Astrocyte of the spinal cord (primary cell): ENCODE measurements at regions not wholly inside any gene's neighbourhood (a gene's known extent, or its start where the extent isn't known, plus 50 kb on each side); places are given as distances from the start of the nearest gene placed in this dataset.

Source experiments
- DNase-seq: peaks from one replicate; pipeline ENCODE4 v3.0.0; 2011; ENCODE audit warnings: low read depth, low spot score
- H3K4me3 ChIP-seq: 2 replicates; pipeline ENCODE4 v1.5.1; 2011; ENCODE audit warnings: low read depth, mild to moderate bottlenecking, low read length, moderate library complexity
- in situ Hi-C: cut with HindIII; loops from 2 replicates; pipeline ENCODE4 v1.10.0; 2017; ENCODE audit warnings: low sequenced_read_pairs
- TF ChIP-seq, protein P1 (sequence below): IDR thresholded peaks from 2 replicates; pipeline ENCODE4 v1.5.1; 2012; ENCODE audit warnings: low read depth, mild to moderate bottlenecking, low read length, inconsistent platforms

DNA sequence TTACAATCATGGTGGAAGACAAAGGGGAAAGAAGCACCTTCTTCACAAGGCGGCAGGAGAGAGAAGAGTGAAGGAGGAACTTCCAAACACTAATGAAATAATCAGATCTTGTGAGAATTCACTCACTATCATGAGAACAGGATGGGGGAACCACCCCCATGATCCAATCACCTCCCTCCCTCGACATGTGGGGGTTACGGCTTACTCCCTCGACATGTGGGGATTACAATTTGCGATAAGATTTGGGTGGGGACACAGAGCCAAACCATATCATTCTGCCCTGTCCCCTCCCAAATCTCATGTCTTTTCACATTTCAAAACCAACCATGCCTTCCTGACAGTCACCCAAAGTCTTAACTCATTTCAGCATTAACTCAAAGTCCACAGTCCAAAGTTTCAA lies 88.7 kb upstream of the PGRMC2 start:
- in situ Hi-C loops = no loop called here
- no peak for DNase-seq
- H3K4me3 ChIP-seq = no peak overlapping the region
- TF ChIP-seq, protein P1, sequence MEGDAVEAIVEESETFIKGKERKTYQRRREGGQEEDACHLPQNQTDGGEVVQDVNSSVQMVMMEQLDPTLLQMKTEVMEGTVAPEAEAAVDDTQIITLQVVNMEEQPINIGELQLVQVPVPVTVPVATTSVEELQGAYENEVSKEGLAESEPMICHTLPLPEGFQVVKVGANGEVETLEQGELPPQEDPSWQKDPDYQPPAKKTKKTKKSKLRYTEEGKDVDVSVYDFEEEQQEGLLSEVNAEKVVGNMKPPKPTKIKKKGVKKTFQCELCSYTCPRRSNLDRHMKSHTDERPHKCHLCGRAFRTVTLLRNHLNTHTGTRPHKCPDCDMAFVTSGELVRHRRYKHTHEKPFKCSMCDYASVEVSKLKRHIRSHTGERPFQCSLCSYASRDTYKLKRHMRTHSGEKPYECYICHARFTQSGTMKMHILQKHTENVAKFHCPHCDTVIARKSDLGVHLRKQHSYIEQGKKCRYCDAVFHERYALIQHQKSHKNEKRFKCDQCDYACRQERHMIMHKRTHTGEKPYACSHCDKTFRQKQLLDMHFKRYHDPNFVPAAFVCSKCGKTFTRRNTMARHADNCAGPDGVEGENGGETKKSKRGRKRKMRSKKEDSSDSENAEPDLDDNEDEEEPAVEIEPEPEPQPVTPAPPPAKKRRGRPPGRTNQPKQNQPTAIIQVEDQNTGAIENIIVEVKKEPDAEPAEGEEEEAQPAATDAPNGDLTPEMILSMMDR = no peak

DNA sequence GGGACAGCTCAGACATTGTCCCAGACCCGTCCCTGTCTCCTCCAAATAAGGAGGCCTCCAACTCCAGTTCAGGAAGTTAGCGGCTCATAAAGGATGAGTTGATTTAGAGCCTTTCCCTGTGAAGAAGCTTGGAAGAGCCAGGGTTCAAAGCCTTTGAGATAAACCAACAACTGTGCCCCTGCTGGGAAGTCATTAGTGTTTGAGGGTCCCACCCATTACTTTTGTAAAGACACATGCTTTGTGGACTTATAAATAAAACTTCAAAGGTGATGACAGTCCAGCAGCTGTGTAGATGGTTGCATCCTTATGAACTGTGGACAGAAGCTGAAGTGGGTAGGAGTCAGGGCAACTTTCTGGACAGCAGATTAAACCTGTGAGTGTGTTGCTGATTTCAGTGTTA lies 86.0 kb upstream of the PGRMC2 start:
- no peak for DNase-seq
- in situ Hi-C loops = no loop called here
- TF ChIP-seq, protein P1 = no peak
- H3K4me3 ChIP-seq = no peak overlapping the region

DNA sequence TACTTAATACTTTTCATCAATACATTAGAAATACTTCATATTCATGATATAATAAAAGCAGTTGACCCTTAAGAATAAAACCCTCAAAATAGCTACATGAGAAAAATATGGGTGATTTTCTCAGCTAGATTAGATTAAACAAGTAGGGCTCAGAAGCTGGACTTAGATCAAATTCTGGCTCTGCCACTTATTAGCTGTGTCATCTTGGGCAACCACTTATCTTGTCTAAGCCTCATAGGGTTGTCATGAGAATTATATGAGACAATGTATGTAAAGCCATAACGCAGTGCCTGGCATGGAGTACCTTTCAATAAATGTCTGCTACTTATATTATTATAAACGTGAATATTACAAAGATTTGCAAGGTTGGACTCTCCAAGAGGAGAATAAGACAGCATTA lies 84.3 kb upstream of the PGRMC2 start:
- TF ChIP-seq, protein P1 = no peak
- in situ Hi-C loops = no loop called here
- H3K4me3 ChIP-seq = no peak overlapping the region
- DNase-seq = no peak

DNA sequence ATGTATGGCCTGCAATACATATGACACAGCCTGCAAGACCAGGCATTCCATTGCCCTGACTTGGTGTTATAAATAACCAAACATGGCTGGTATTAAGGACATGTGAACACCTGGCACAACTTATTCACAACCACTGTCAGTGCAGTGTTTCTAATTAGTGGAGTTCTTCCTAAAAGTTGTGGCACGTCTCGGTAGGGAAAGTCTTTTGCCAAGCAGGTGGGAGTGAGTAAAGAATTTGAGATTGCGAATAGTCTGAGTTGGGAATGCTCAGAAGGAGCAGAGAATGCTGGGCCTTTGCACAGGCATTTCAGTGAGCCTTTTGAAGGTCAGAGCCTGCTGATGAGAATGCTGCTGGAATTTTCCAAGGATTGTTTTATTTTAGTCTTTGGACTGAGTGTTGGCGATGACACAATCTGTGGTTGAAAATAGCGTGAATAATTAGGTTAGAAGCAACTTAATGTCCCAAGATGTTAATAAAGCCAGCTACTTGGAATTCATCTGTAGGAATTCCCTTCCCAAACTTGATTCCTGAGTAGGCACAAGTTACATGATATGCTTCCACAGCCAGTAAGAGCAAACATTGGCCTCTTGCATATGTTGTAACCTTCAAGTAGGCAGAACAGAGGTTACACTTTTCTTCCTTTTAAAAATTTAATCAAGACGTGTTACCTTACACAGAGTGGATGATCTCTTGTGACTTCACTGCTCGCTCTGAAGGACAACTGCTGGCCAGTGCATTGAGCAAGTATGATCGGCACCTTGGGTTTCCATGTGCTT lies 83.6 kb upstream of the PGRMC2 start:
- no peak overlapping the region for H3K4me3 ChIP-seq
- in situ Hi-C loops = no loop called here
- peak; percentile 20 for DNase-seq
- TF ChIP-seq, protein P1 = no peak

DNA sequence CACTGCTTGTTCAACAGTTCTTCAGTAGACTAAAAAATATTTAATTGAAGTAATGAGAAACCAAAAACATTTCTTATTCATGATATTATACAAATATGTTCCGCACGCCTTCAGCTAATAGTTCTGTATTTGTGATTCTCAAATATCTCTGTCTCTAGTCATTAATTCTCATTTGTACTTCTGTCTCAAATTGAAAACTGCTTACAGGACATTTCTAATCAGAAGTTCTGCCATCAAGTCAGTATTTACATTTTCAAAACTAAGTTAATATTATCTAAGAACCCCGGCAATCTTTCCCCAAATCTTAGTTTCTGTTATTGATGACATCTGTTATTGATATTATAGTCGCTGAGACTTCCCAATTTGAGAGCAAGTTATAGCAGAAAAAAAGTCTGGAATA lies 78.6 kb upstream of the PGRMC2 start:
- in situ Hi-C loops = no loop called here
- no peak overlapping the region for H3K4me3 ChIP-seq
- TF ChIP-seq, protein P1 = no peak
- DNase-seq = no peak

DNA sequence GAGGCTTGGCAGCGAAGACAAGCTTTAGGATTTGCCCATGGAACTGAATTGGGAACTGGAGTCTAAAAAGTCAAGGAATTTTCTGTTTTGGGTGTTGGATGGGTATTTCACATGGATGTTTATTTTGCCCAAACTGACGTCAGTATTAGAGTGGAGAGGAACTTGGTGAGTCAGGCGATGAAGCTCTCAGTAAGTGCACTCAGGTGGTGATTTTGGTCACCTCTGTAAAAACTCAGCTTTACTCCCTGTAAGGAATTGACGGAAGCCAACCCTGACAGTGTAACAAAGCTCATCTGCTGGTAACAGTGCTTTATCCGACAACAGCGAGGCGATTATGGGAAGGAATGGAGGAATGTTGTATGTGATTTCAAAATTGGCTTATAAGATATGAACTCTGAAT lies 77.0 kb upstream of the PGRMC2 start:
- DNase-seq = no peak
- no peak overlapping the region for H3K4me3 ChIP-seq
- TF ChIP-seq, protein P1 = no peak
- in situ Hi-C loops = no loop called here
